ENCODE measurements at regions not wholly inside any gene's neighbourhood (a gene's known extent, or its start where the extent isn't known, plus 50 kb on each side); places are given as distances from the start of the nearest gene placed in this dataset.

DNA sequence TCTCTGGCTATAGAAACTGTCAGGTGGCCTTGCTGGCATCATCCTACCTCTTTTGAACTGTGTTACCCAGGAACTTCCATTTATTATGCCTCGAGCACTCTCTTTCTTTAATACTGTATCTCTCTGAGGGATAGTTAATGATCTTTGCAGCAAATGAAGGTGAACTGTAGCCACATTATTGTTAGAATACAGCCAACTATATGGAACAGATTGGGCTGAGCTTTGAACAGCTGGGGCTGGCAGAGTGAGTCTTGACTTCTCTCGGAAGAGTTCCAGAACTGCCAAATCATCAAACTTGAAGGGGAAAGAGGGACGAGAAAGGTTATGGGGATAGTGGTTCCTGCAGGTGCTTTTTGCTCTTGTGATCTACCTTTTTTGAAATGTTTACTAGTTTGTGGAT, 237.7 kb downstream of the PRL start:
- DNase-seq (ENCODE audit: low read depth in 3 of 3), result no peak

DNA sequence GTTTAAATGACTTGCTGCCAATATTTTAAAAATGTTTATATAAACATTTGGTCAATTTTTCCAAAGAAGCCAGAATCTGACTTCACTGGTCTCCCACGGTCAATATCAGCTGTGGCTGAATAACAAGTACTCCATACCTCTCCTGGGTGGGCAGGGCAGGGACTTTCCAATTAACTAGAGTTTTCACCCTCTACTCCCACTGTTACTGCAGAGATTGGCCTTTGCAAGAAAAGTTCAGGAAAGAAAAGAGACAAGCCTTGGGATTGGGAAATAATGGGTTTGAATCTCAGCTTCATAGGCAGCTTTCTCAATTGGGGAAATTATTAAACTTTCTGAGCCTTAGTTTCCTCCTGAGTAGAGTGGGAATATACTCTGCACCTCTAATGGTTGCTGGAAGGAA, 236.9 kb downstream of the PRL start:
- no peak for DNase-seq (ENCODE audit: low read depth in 3 of 3)

DNA sequence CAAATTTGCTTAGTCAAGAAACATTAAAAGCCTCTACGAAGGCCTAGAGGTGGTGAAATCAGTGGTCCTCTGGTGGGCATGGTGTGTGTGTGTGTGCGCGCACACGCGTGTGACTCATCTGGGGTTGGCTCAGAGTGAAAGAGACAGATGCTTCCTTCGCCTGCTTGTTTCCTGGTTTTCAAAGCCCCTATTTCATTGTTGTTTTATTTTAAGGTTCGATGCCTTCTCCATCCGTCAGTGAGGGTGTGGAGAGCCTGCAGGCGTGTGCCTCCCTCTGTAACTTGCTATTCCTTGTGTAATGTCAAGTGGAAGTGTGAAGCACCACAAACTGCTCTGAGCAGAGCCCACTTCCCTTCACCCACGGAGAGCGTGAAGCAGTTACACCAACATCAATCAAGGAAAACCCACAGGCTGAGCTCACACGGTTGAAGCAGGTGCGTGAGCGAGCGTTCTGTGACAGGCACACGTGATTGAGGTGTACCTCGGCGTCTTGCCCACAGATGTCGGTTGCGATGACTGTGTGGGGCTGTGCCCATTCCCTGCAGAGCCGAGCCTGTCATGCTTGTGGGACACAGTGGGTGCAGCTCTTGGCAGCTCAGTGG, 233.9 kb downstream of the PRL start:
- DNase-seq (ENCODE audit: low read depth in 3 of 3), result peak in 2 of 3 experiments; percentile 2 to 12

DNA sequence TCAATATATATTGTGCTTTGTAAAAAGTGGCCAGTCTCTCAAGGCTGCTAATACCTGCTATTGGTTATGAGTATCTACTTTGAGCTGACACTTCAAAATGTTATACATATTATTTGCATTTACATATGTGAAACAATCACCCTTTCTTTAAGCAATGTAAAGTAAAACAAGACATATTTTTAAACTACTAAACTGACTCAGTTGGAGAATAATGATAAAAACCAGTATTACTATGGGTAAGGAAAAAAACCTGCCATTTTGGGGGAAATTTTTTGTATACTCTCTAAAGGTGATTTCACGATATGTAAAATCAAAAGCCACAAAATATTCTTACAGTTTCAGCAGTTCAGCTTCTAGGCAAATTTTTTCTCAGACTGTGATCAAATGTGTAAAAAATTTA, 232.3 kb downstream of the PRL start:
- DNase-seq (ENCODE audit: low read depth in 3 of 3), result no peak

DNA sequence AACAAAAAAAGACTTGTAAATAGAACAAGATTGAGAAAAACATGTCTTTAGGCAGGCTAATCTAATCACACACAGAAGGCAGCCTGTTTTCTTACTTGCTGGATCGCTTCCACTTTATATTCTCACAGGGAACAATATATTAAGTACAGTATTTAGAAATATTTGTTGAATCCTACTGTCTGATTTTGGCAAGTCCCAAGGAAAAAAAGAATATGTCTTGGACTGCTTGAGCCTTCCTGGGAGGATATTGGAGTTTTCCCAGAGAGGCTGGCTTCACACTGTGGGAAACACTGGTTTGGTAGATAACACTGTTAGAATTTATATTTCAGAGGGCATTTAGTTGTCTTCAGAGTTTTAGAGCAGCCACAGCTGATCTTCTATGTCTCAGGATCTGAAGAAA, 229.7 kb downstream of the PRL start:
- DNase-seq (ENCODE audit: low read depth in 3 of 3), result no peak

DNA sequence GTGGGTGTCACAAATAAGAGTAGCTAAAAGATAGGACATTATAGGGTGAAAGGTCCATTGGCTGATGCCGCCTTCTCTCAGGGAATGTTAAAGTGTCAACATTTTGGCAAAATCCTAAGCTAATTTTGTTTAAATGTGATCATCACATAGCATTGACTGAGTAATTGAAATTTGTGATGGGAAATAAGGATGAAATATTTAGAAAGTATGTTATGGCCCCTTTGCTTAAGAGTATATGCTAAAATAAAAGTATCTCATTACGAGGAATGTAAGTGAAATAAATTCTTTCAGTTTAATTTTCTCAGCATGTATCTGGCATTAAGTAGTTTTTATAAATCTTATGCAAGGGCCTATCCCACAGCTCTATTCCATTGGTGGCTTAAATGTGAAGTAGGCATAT, 229.2 kb downstream of the PRL start:
- DNase-seq (ENCODE audit: low read depth in 3 of 3), result no peak

DNA sequence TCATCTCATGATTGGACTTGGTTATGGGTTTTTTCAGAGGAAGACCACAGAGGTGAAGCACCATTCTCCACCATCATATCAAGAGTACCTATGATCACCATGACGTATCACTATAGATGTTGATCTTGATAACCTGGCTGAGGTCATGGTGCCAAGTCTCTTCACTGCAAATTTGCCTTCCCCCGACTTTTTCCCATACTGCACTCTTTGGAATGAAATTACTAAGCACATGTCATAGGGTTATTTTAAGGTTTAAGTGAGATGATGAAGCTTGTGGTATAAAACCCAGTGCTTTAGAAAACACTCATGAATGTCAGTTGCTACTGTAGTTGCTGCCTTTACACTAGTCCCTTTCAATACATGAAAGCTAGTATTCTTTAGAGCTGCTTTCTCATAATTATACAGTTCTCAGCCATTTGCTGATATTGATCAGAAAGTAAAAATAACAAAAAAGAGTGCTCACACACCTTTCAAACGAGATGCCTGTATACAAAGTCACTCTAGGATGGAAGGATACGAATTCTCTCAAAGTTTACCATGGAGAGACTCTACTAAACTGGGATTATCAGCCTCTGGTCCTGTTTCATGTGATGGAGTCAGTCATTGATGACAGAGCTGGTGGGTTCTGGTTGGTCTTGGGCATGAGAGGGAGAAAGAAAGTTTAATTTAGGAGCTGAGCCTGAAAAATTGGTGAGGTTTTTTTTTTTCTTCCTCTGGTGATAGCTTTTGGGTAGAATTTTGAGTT, 228.1 kb downstream of the PRL start:
- no peak for DNase-seq (ENCODE audit: low read depth in 3 of 3)

DNA sequence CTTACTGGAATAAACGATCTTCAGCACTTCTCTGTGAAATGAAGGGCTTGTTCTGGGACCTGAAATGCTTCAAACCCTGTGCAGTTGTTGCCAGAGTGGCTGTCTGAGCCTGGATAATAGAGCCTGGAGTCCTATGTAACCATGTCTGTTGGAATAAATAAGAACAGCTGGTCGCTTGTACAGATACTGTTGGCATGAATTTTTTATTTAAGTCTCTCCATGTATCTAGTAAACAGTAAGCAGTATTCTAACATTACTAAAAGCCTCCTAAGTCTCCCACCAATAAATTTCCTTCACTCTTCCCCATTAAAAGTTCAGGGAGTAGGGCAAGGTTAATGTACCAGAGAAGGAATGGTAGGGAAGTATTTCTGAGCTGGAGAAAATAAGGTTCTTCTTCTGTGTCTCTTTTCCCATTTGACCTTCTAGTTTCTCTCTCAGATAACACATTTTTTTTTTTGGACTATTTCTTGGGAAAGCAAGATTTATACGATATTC, 227.5 kb downstream of the PRL start:
- no peak for DNase-seq (ENCODE audit: low read depth in 3 of 3)

DNA sequence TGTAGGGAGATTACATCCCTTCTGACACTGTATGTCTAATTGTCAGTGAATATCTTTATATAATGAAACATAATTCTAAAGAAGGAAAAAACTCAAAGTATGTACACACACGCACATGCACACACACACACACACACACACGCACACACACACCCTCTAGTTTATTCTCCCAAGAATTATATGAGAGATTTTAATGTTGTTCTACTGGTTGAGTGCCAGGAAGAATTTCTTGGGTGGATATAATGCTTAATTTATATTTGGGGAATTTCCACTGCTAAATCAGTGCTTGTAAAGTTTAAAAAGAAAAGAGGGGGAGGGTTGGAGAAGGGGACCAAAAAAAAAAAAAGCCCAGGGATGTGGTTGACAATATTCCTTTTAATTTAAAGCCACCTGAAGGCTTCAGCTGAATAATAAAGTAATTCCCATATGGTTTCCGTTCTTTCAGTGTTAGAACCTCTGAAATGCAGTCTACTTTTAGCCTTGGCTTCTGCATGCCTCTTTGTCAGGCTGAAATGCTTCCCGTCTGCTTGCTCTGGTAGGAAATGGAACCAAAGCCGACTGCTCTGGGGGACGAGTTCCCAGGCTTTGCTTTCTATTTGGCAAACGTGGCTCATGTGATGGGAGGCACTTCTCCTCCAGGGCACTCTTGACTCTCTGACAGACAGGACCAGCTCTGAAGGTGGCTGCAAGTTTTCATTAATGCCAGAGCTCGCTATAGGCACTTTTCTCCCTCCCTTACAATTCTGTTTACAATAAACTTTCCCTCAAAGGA, 225.4 kb downstream of the PRL start:
- DNase-seq (ENCODE audit: low read depth in 3 of 3), result no peak

DNA sequence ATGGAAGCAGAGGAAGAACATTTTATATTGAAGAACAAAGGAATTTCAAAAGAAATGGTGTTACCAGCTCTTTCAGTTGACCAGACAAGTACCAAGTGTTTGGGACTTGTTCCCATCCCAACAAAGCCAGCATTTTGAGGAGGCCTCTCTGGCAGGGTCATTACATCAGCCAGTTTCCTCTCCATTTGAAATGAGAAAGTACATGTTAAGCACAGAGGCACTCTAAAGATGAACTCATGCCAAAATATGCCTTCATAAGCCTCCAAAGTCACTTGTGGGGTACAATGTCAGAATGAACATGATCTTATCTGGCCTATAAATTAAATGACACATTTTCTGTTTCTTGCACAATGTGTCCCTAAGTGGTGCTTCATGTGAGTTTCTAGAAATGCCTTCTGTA, 223.9 kb downstream of the PRL start:
- no peak for DNase-seq (ENCODE audit: low read depth in 3 of 3)

DNA sequence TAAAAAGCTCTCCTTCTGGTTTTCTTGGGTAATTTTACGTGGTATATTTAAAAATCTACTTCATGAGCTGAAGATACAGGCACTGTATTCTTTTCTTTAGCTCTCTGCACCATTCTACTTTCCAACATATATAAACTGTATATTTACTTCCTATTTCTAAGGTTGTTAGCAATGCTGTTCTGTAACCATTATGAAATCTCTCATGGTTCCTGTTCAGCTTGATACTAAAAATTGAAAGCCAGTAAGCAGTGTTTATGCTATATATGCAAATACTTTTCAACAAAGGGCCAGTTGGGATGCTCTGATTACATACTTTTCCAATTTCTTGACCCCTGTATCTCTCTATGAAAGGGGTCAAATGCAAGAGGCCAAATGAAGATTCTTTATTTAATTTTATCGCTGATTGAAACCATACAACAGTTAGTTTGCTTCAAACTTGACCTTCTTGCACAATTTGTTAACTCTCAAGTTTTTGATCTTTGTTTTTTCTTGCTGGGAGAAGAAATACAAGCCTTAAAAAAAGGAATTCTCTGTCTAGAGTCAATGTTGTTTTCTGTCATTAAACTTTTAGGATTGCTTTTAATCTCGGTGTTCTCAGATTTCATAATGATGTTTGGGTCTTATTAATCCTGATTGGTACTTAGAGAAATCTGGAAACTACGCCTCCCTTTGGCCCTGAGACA, 223.2 kb downstream of the PRL start:
- no peak for DNase-seq (ENCODE audit: low read depth in 3 of 3)

DNA sequence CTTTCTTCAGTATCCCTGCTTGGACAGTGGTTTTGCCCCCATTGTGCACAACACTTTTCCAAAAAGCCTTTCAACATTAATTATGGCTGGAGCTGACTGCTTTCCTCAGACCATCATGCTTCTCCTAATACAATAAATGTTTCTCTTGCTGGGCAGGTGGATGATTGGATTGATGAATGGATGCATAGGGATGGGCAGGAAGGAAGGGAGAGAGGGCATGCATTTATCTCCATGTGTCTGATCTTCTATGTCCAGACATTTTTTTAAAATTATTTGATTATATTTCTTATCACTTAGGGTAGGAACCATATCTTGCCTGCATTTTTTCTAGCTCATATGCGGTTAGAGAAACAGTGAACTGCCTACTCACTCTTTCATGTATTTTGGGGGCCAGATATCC, 218.5 kb downstream of the PRL start:
- DNase-seq (ENCODE audit: low read depth in 3 of 3), result no peak

DNA sequence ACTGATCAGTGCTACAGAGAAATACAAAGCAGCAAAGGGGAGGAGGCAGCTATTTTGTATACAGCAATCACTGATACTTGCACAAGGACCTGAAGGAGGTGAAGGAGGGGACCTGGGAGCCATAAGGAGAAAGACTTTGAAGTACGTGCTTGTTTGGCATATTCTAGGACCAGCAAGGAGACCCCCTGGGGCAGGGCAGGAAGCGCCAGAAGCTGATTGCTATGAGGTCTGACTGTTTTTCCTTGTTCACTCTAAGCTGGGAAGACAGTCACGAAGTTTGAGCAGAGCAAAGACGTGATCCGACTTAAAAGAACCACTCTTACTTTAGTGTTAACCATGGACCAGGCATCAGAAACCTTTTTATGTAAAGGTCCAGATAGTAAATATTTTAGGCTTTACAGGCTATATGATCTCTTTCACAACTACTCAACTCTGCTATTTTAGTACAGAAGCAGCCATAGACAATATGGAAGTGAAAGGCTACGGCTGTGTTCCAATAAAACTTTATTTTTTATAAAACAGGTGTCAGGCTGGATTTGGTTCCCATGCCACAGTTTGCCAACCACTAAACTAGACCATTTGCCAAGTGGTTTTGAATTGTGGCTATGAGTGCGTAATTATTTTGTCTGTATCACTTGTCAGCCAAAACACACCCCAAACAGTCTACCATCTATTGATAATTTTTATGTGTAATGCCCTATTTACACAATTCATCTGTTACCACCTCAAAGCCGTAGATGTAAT, 217.9 kb downstream of the PRL start:
- no peak for DNase-seq (ENCODE audit: low read depth in 3 of 3)

DNA sequence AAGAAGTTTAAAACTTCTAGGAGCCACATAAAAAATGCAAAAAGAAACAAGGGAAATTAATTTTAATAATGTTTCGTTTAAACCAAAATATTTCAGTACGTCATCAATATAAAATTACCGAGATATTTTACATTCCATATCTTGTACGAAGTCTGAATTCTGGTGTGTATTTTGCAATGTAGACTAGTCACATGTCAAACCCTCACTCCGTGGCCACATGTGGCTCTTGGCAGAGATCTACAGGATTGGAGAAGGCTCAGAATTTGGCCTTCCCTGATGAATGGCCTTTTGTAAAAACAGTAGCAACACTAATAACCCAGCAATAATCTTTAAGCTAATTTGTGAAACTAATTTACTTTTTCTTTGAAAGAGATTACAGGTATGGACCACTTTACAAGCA, 217.1 kb downstream of the PRL start:
- no peak for DNase-seq (ENCODE audit: low read depth in 3 of 3)

DNA sequence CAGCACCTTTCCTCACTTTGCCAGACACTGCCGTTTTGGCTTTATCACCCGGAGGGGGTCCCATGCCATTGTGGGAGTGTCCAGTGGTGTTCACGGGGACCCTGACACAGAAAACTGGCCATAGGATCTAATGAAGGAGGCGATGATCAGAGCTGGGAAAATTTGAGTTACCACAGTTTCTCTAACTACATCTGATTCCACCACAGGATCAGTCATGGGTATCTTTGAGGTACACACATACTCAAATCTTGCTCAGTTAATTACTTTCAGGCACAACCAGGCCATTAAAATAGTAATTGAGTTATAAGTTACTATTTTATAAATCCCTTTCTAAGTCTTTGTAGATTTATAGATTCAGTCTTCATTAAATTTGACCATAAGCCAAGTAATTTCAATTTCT, 215.1 kb downstream of the PRL start:
- DNase-seq (ENCODE audit: low read depth in 3 of 3), result no peak

DNA sequence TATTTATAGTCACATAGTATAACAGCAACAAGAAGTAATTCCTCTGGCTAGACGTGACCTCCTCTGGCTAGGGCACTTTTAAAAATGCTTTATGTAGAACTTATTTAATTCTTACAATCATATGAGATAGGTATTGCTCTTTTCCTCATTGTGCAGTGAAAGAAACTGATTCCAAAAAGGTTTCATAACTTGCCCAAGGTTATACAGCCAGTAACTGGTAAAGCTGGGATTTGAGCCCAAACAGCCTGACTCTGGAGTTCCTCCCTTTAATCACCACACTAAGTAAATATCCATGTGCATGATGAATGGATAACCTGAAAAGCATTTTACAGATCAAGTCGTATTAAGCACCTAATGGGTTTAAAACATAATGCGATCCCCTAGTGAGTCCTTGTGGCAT, 214.6 kb downstream of the PRL start:
- no peak for DNase-seq (ENCODE audit: low read depth in 3 of 3)

DNA sequence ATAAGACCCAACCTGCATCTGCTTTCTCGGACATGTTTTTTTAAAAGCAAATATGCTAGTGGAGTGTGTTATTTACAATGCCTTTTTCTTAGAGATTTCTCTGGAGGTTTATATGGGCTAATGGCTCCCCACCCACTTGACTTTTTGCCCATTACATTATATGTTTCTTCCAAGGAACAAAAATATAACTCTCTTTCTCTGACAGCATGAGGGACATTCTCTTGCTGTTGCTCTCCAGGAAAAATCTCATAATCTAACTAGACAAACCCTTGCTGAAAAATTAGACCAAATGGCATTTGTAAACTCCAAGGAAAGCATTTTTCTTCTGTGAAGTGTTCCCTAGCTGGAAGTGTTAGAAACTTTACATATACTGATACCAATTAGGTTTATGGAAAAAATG, 213.7 kb downstream of the PRL start:
- DNase-seq (ENCODE audit: low read depth in 3 of 3), result no peak

DNA sequence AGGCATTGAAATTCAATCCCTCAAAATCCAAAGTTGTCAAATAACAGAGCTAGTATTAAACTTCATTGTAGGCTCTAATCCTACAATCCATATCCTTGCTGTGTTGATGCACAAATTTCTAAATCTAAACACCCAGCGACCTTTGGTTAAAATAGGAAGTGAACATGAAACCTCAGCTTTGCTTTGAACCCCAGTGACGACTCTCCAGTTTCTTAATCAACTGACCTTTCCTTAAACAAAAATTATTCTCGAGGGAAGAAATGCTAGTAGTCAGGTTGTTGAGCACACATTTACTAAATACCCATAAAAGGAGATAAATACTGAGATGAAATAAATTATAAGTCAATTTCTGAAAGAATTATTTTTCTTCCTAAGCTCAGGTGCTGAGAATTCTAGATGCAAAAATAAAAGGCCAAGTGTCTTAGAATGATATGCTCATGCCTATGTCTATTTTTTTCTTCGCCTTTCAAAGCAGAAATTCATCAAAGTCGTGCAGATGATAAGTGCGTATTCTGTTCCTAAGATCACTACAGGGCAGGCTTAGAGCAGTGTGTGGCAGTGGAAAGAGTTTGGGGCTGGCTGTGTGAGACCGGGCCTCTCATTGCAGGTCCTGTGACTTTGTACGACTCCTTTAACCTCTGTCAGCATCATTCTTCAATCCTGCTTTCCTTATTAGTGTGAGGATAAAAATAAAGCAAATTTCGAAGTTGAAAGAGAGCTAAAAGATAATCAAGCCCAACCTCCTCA, 208.7 kb downstream of the PRL start:
- DNase-seq (ENCODE audit: low read depth in 3 of 3), result no peak

DNA sequence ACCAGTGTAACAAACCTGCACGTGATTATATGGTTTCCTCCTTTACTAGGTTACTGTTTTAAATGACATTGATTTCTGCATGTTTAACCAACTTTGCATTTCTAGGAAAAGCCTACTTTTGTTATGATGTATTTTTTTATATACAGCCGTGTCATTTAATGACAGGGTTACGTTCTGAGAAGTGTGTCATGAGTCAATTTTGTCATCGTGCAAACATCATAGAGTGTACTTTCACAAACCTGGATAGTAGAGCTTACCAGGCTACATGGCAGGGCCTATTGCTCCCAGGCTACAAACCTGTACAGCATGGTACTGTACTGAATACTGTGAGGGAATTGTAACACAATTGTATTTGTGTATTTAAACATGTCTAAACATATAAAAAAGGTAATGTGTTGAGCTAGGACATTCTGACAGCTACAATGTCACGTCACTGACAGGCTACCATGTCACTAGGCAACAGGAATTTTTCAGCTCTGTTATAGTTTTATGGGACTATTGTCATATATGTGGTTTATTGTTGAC, 205.3 kb downstream of the PRL start:
- no peak for DNase-seq (ENCODE audit: low read depth in 3 of 3)

DNA sequence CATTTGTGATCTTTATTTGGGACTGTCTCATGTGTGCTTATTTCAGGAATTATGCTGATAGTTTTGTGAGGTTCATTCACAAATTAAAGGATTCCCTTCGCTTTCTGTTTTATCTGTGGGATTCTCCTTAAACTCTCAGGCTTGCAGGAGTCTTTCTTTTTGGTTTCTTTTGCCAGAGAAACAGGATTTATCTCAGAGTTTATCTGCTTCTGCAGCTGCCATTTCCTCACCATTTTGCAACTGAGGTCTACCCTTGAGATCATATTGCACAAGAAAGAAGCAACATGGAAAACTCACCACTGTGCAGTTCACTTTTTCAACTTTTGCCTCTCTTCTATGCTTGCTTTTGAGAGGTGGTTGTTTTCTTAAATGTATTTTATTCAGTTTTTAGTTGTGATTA, 201.0 kb downstream of the PRL start:
- DNase-seq (ENCODE audit: low read depth in 3 of 3), result no peak

DNA sequence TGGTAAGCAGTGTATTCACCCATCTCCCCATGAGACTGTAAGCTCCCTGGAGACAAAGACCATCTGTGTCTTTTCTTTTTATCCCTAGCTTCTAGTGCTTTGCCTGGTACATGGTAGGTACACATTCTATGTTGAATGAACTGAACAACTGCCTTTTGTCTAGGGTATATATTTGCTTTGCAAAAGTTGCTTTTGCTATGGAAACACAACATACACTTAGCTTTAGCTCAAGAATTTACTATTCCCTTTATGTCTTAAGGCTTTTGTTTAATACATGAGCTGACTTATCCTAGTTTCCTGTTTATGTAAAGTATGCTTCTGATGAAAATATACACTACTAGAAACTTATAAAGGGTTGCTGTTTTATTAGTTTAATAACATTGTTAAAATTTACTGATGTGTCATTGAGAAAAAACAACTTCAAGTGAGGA, 198.2 kb downstream of the PRL start:
- no peak for DNase-seq (ENCODE audit: low read depth in 3 of 3)

Data from stimulated activated CD4-positive, alpha-beta T cell treated with anti-CD3 and anti-CD28 coated beads, TNF-alpha, amount 100 ng/mL, for 4 hours (primary cell).